ENCODE measurements at regions not wholly inside any gene's neighbourhood (a gene's known extent, or its start where the extent isn't known, plus 50 kb on each side); places are given as distances from the start of the nearest gene placed in this dataset.

DNA sequence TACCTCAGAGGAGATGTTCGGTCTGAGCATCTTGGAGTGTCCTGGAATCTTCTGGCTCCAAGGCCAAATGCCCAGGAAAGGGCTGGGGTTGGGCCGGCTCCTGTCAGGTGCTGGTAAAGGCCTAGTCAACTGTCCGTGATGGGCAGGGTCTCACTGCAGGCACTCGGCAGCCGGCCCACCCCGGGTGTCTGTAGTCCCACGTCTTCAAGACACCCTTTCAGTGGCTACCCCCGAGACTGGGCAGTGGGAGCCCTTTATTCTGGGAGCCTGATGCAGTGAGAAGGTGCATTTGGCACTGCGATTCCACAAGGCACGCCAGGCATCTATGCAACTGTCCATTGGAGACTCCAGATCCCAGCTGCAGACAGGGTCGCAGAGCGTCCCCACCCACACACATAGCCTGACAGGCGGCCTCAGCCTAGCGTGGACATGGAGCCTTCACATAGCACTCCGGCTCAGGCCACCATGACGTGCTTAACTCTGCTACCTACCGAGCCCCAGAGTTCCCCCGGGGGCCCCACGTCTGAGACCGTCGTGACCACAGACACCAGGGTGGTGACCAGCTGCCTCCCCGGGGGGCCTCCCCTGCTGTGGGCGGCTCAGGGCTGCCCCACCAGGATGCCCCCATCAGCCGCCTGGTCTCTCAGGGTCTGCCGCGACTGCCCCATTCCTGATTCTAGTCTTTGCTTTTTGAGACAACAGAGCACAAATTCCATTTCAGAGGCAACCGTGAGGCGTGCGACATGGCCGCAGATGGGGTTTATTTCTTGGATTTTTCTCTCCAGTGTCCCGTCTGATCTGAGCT is 331.8 kb upstream of the SFSWAP start:
- Histone ChIP-seq H3K4me1 (ENCODE audit: control insufficient read depth in 5 of 5, insufficient read depth in 5 of 5, low read length in 5 of 5) (peaks cover 0 to 9% (median 0%) of the 10 kb centered on the region in 5 donors), H3K27ac (ENCODE audit: low read depth in 1 of 2, low read length in 1 of 2) (no peak overlapping the region), H3K4me3 (no peak overlapping the region), H3K27me3 (ENCODE audit: control insufficient read depth in 3 of 3, insufficient read depth in 3 of 3, low read length in 2 of 3) (peaks cover 3 to 28% (median 4%) of the 10 kb centered on the region in 3 donors), H3K9me3 (ENCODE audit: control insufficient read depth in 4 of 4, insufficient read depth in 3 of 4, low read length in 3 of 4) (peaks cover 0 to 2% (median 0%) of the 10 kb centered on the region in 4 donors), H3K9ac (ENCODE audit: insufficient read depth in 1 of 2, low read length in 2 of 2) (no peak overlapping the region), H3K36me3 (ENCODE audit: control insufficient read depth in 4 of 4, insufficient read depth in 4 of 4, low read length in 4 of 4) (no peaks in the 10 kb centered on the region)
- ATAC-seq (ENCODE audit: insufficient read depth, low FRiP score) (no peak), DNase-seq (no peak)
- WGBS, 2 donors = 78 to 85% methylated on average over 31 of the region's 31 CpGs
- TF ChIP-seq CTCF (IDR thresholded peaks at IDR 0.05; ENCODE audit: control extremely low read depth, extremely low read depth) = no peak

GRCh38 chr12:131379738-131380137 is 331.2 kb upstream of the SFSWAP start:
- no peak overlapping the region for H3K4me3 ChIP-seq
- H3K9ac ChIP-seq (ENCODE audit: insufficient read depth in 1 of 2, low read length in 2 of 2) = no peak overlapping the region
- whole genome bisulfite sequencing, 2 donors = 53 to 64% methylated on average over 12 of the region's 12 CpGs
- H3K27ac ChIP-seq (ENCODE audit: low read depth in 1 of 2, low read length in 1 of 2) = no peak overlapping the region
- no peaks in the 10 kb centered on the region for H3K36me3 ChIP-seq (ENCODE audit: control insufficient read depth in 4 of 4, insufficient read depth in 4 of 4, low read length in 4 of 4)
- TF ChIP-seq CTCF (IDR thresholded peaks at IDR 0.05; ENCODE audit: control extremely low read depth, extremely low read depth) = no peak
- H3K9me3 ChIP-seq (ENCODE audit: control insufficient read depth in 4 of 4, insufficient read depth in 3 of 4, low read length in 3 of 4) = peaks cover 0 to 2% (median 0%) of the 10 kb centered on the region in 4 donors
- peaks cover 0 to 9% (median 0%) of the 10 kb centered on the region in 5 donors for H3K4me1 ChIP-seq (ENCODE audit: control insufficient read depth in 5 of 5, insufficient read depth in 5 of 5, low read length in 5 of 5)
- peaks cover 3 to 30% (median 4%) of the 10 kb centered on the region in 3 donors for H3K27me3 ChIP-seq (ENCODE audit: control insufficient read depth in 3 of 3, insufficient read depth in 3 of 3, low read length in 2 of 3)
- ATAC-seq (ENCODE audit: insufficient read depth, low FRiP score) (no peak), DNase-seq (peak in 1 of 3 donors; percentile 29)

DNA sequence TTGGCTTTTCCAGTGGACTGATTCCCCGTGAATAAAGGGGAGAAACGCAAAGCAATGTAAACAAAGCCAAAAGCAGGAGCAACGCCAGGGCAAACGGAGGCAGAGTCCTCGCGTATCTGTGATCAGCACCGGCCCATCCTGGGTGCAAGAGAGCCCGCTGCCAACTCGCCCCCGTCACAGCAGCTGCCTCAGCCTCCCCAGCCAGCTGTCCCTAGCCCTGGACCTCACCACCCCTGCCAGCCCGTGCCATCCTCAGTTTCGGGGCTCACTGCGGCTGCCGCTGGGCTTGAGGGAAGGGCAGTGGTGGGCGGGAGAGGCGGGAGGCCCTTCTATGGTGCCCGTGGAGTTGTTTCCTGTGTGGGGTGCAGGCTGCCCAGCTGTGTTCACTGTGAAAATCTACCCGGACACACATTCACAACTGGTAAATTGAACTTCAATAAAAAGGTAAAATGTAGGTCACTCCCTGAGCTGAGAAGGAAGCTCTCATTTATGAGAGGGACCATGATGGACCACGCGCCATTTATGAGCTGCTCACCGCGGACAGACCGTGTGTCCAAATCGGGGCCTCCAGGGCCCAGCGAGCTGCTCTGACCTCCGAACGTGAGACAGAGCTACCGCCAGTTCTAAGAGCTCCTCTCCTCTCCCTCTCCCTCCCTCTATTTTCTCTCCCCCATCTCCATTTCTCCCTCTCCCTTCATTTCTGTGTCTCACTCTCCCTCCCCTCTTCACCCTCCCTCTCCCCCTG is 330.5 kb upstream of the SFSWAP start:
- Histone ChIP-seq H3K9me3 (ENCODE audit: control insufficient read depth in 4 of 4, insufficient read depth in 3 of 4, low read length in 3 of 4) (peaks cover 0 to 2% (median 0%) of the 10 kb centered on the region in 4 donors), H3K36me3 (ENCODE audit: control insufficient read depth in 4 of 4, insufficient read depth in 4 of 4, low read length in 4 of 4) (no peaks in the 10 kb centered on the region), H3K27me3 (ENCODE audit: control insufficient read depth in 3 of 3, insufficient read depth in 3 of 3, low read length in 2 of 3) (peaks cover 3 to 30% (median 4%) of the 10 kb centered on the region in 3 donors), H3K9ac (ENCODE audit: insufficient read depth in 1 of 2, low read length in 2 of 2) (no peak overlapping the region), H3K27ac (ENCODE audit: low read depth in 1 of 2, low read length in 1 of 2) (no peak overlapping the region), H3K4me3 (no peak overlapping the region), H3K4me1 (ENCODE audit: control insufficient read depth in 5 of 5, insufficient read depth in 5 of 5, low read length in 5 of 5) (peaks cover 0 to 9% (median 0%) of the 10 kb centered on the region in 5 donors)
- no peak for TF ChIP-seq CTCF (IDR thresholded peaks at IDR 0.05; ENCODE audit: control extremely low read depth, extremely low read depth)
- WGBS, 2 donors = 58 to 72% methylated on average over 28 of the region's 28 CpGs
- DNase-seq = no peak
- no peak for ATAC-seq (ENCODE audit: insufficient read depth, low FRiP score)
